ENCODE measurements at regions not wholly inside any gene's neighbourhood (a gene's known extent, or its start where the extent isn't known, plus 50 kb on each side); places are given as distances from the start of the nearest gene placed in this dataset.
"Not testable (repeated sequence)": the region's sequence is repeated elsewhere in the genome, so short reads cannot be mapped to it uniquely, and the experiment has no call there.

DNA sequence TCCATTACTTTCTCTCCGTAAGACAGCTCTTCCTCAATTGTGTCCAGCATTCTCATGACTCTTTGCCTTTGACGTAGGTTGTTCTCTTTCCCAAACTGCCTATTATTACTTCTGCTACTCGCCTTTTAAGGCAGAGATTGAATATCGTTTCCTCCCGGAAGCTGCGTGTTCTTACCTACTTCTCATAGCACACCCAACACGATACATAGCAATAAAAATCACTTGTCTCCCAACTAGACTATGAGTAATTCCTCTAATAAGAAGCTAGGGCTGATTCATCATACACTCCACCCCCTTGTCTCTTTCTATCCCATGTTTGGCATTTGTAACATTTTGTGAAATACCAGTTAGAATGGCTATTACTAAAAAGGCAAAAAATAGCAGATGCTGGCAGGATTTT, 55.8 kb upstream of the SGIP1 start:
- Histone ChIP-seq H3K79me2 (ENCODE audit: insufficient read depth, low read depth, low read length) (no peaks in the 10 kb centered on the region), H4K20me1 (ENCODE audit: insufficient read depth, low read length) (no peaks in the 10 kb centered on the region), H3K4me1 (ENCODE audit: insufficient read depth, low read length, poor library complexity, severe bottlenecking) (no peaks in the 10 kb centered on the region), H3K9me2 (ENCODE audit: insufficient read depth, low read length) (no peaks in the 10 kb centered on the region), H3K9me3 (ENCODE audit: low read length) (no peaks in the 10 kb centered on the region), H2AFZ (ENCODE audit: low read length) (no peak overlapping the region), H3K27ac (ENCODE audit: low read depth, low read length, poor library complexity, severe bottlenecking) (no peak overlapping the region), H3K36me3 (ENCODE audit: insufficient read depth, low read length) (no peaks in the 10 kb centered on the region), H3K4me2 (ENCODE audit: low read length) (no peak overlapping the region), H3K4me3 (ENCODE audit: low read depth, low read length, poor library complexity, severe bottlenecking) (no peak overlapping the region)
- intact Hi-C loops (cut with micrococcal nuclease; ENCODE audit: unreplicated experiment) = loop anchor here (1.0 kb wide), 1 partner anchor 9 kb away; no protein-coding TSS in a partner anchor
- TF ChIP-seq CTCF (conservative IDR thresholded peaks at IDR 0.05; ENCODE audit: low read length) (no peak), EZH2phosphoT487 (IDR thresholded peaks at IDR 0.05; ENCODE audit: borderline replicate concordance, low read depth, low read length) (no peak)
- ChIA-PET POLR2A (no interaction called here), CTCF (ENCODE audit: unreplicated experiment) (no interaction called here)
- BruUV-seq (replicated peaks) = no TSS peak
- no peak for DNase-seq (ENCODE audit: low spot score)

DNA sequence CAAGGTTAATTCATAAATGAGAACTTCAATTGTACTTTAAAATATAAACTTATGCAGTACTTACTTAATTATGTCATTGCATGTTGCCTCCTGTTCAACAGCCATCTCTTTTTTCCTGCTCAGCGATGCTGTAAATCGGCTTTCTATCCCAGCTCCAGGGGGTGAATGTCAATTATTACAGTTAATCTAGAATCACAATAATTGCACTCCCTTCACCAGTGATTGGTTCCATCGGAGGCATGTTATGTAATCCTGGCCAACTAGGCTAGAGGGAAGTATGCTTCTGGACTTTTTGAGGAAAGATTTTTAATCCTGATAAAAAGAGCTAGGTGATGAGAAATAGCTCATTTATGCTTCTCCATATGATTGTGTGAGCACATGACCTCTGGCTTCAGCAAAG, 53.8 kb upstream of the SGIP1 start:
- H3K9me2 ChIP-seq (ENCODE audit: insufficient read depth, low read length) = no peaks in the 10 kb centered on the region
- H3K27ac ChIP-seq (ENCODE audit: low read depth, low read length, poor library complexity, severe bottlenecking) = no peak overlapping the region
- H3K4me3 ChIP-seq (ENCODE audit: low read depth, low read length, poor library complexity, severe bottlenecking) = no peak overlapping the region
- intact Hi-C loops (cut with micrococcal nuclease; ENCODE audit: unreplicated experiment) = no loop called here
- H3K4me2 ChIP-seq (ENCODE audit: low read length) = no peak overlapping the region
- H4K20me1 ChIP-seq (ENCODE audit: insufficient read depth, low read length) = no peaks in the 10 kb centered on the region
- ChIA-PET CTCF (ENCODE audit: unreplicated experiment) (no interaction called here), POLR2A (interaction anchor here (1.4 kb wide), 1 partner anchor 10 kb away, joined by 3 read pairs; no protein-coding TSS in a partner anchor)
- no TSS peak for BruUV-seq (replicated peaks)
- no peaks in the 10 kb centered on the region for H3K36me3 ChIP-seq (ENCODE audit: insufficient read depth, low read length)
- H2AFZ ChIP-seq (ENCODE audit: low read length) = no peak overlapping the region
- H3K9me3 ChIP-seq (ENCODE audit: low read length) = no peaks in the 10 kb centered on the region
- TF ChIP-seq EZH2phosphoT487 (IDR thresholded peaks at IDR 0.05; ENCODE audit: borderline replicate concordance, low read depth, low read length) = no peak
- H3K79me2 ChIP-seq (ENCODE audit: insufficient read depth, low read depth, low read length) = no peaks in the 10 kb centered on the region
- no peaks in the 10 kb centered on the region for H3K4me1 ChIP-seq (ENCODE audit: insufficient read depth, low read length, poor library complexity, severe bottlenecking)
- no peak for DNase-seq (ENCODE audit: low spot score)

DNA sequence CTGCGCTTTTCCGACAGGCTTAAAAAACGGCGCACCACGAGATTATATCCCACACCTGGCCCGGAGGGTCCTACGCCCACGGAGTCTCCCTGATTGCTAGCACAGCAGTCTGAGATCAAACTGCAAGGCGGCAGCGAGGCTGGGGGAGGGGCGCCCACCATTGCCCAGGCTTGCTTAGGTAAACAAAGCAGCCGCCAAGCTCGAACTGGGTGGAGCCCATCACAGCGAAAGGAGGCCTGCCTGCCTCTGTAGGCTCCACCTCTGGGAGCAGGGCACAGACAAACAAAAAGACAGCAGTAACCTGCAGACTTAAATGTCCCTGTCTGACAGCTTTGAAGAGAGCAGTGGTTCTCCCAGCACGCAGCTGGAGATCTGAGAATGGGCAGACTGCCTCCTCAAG, 52.7 kb upstream of the SGIP1 start:
- H4K20me1 ChIP-seq (ENCODE audit: insufficient read depth, low read length); H3K4me3 ChIP-seq (ENCODE audit: low read depth, low read length, poor library complexity, severe bottlenecking); CTCF ChIA-PET (ENCODE audit: unreplicated experiment); H3K9me3 ChIP-seq (ENCODE audit: low read length); H3K9me2 ChIP-seq (ENCODE audit: insufficient read depth, low read length); H3K4me1 ChIP-seq (ENCODE audit: insufficient read depth, low read length, poor library complexity, severe bottlenecking); H3K4me2 ChIP-seq (ENCODE audit: low read length); H3K27ac ChIP-seq (ENCODE audit: low read depth, low read length, poor library complexity, severe bottlenecking); DNase-seq (ENCODE audit: low spot score); H3K79me2 ChIP-seq (ENCODE audit: insufficient read depth, low read depth, low read length); intact Hi-C loops (cut with micrococcal nuclease; ENCODE audit: unreplicated experiment); H2AFZ ChIP-seq (ENCODE audit: low read length); BruUV-seq (replicated peaks); H3K36me3 ChIP-seq (ENCODE audit: insufficient read depth, low read length); POLR2A ChIA-PET: not testable (repeated sequence)
